ENCODE measurements at regions not wholly inside any gene's neighbourhood (a gene's known extent, or its start where the extent isn't known, plus 50 kb on each side); places are given as distances from the start of the nearest gene placed in this dataset.
"Not testable (repeated sequence)": the region's sequence is repeated elsewhere in the genome, so short reads cannot be mapped to it uniquely, and the experiment has no call there.

GRCh38 chr5:130724658-130725057 lies 440.4 kb downstream of the HINT1 start:
- DNase-seq (ENCODE audit: low spot score), result no peak

DNA sequence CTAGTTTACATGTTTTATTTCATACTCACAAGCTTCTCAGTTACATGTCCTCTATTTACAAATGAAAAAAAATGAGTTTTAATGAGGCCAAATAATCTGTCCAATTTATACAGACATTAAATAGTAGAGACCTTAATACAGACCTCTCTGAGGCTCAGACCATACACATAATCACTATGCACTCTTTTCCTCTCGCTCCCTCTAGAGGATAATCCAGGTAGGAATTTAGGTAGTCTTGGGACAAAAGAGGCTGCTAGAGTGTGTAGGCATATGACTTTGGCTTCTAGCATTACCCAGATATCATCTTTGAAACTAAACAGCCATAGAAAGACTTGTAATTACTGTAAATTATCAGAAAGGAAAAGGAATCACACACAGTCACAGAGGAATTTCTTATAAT lies 444.7 kb downstream of the HINT1 start:
- peak; percentile 62 for DNase-seq (ENCODE audit: low spot score)

DNA sequence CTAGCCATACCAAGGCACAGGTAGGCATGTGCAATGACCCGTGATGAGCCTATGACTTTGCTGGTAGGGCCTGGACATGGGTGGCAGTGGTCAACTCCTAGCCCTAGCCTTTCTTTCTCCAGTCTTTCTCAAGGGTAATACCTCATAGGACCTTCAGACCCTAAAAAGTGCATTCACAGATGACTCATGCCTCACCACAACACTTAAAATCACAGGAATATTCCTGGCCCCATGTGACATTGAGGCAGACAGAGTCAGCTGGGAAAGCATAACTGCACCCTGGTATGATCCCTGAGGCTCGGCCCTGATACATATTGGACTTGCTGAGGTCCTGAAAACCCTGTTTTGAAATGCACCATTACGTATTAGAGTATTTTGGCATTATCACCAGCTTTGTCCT lies 449.5 kb downstream of the HINT1 start:
- DNase-seq (ENCODE audit: low spot score), result no peak

DNA sequence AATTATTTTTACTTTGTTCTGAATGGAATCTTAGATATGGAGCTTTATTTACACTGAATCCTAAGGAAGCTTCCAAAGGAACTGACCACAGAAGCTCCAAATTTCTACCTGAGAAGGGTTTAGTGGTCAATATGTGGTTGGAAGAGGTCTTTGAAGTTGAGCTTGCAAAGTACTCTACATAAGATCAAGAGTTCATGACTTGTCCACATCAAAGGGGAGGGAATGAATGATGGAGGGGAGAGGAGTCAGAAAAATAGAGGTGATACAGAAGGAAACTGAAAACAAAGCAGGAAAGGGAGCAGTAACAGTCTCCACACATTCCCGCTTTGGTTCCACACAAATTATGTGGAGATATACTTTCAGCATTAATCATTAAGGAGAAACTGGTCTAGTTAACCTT lies 450.9 kb downstream of the HINT1 start:
- no peak for DNase-seq (ENCODE audit: low spot score)

DNA sequence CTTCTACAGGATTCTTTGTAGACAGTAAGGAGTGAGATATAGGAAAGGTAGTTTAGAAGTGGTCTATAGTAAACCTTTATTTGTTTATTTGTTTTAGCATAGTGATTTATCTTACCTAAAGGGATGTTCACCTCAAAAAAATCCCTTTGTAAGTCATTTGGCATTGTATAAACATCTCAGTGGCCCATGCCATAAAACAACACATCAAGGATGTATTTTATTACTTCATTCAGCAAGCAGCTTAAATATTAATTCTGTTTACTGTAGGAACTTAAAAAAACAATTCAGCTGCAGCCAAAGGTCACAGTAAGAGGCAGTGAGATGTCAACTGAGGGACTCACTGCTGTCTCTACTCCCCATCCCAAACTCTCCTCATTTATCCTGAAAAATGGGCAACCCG lies 452.7 kb downstream of the HINT1 start:
- no peak for DNase-seq (ENCODE audit: low spot score)

DNA sequence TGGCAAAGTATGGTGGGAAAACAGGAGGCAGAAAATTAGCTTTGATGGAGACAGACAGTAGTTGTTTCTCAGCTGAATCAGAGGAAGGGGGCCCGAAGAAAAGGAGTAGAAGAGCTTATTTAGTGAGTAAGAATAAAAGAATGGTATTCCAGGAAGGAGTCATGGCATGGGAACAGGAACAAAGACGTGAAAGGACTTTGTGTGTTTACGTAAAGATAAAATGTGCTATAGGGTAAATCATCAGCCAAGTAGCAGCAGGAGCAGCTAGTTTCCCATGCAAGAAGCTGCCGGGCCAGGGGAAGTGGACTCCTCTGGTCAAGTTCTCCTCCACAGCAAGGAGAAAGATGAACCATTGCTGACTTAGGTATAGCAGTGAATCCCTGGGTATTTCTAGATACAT lies 454.5 kb downstream of the HINT1 start:
- DNase-seq (ENCODE audit: low spot score), result peak; percentile 16

DNA sequence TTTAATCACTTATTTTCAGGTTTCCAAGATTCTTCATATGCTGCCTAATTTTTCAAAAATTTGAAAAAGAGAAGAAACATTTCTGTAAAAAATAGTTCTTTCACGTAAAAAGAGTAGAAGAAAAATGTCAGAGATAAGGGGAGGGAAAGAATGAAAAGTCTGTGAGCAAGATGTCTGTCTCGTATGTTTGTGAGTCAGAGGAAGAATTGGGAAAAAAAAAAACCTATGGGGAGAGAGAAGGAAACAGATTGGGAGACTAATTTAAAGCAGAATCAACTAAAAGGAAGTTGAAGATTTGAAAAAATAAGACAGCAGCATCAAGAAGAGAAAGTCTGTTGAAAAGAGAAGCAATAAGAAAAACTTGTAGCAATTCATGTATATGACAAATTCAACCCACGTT lies 456.3 kb downstream of the HINT1 start:
- no peak for DNase-seq (ENCODE audit: low spot score)

- no peak for DNase-seq (ENCODE audit: low spot score)
These were observed 458.4 kb downstream of the HINT1 start for GRCh38 chr5:130706696-130707095.

DNA sequence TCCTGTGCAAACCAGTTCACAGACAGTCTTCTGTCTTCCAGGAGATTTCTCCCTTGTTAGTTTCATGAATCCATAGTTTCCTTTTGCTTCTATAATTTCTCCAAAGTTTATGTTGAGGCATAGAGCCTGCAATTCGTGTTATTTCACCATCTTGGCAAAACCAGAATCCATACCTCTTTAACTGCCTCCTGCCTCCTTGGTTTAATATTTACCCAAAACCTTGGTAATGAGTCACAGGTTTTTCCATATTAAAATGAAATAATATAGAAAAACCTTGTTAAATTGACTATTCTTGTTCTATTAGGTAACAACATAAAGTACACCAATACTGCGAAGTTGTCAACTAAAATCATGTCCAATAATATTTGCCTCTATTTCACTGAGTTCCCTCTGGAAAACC lies 459.7 kb downstream of the HINT1 start:
- DNase-seq (ENCODE audit: low spot score), result no peak

DNA sequence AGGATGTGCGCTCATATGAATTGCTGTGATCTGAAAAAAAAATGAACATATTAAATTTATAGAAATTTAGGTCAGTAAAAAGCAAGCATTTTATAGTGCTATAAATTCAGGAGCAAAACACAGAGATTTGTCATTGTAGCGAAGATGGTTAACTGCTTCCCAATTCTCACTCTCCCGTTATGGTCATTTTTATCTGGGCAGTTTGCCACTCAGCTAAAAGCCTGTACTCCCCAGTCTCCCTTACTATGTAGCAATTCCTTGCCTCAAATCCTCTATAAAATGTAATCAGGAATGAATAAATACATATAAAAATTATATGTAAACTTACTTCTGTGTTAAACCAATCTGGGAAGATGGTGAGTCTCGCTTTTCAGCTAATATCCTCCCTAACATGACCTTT lies 471.5 kb downstream of the HINT1 start:
- no peak for DNase-seq (ENCODE audit: low spot score)

GRCh38 chr5:130692770-130693169 lies 472.3 kb downstream of the HINT1 start:
- DNase-seq (ENCODE audit: low spot score), result no peak

- no peak for DNase-seq (ENCODE audit: low spot score)
These were observed 475.2 kb downstream of the HINT1 start for GRCh38 chr5:130689831-130690230.

- DNase-seq (ENCODE audit: low spot score), result no peak
These were observed 477.8 kb downstream of the HINT1 start for GRCh38 chr5:130687085-130687733.

- no peak for DNase-seq (ENCODE audit: low spot score)
These were observed 486.4 kb downstream of the HINT1 start for GRCh38 chr5:130678637-130679036.

DNA sequence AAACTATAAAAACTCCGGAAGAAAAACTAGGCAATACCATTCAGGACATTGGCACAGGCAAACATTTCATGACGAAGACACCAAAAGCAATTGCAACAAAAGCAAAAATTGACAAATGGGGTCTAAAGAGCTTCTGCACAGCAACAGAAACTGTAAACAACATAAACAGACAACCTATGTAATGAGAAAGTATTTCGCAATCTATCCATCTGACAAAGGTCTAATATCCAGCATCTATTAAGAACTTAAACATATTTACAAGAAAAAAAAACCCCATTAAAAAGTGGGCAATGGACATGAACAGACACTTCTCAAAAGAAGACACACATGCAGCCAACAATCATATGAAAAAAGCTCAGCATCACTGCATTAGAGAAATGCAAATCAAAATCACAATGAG lies 498.6 kb downstream of the HINT1 start:
- DNase-seq (ENCODE audit: low spot score), result no peak

- peak; percentile 25 for DNase-seq (ENCODE audit: low spot score)
These were observed 512.9 kb downstream of the HINT1 start for GRCh38 chr5:130652176-130652575.

GRCh38 chr5:130651440-130651839 lies 513.6 kb downstream of the HINT1 start:
- no peak for DNase-seq (ENCODE audit: low spot score)

DNA sequence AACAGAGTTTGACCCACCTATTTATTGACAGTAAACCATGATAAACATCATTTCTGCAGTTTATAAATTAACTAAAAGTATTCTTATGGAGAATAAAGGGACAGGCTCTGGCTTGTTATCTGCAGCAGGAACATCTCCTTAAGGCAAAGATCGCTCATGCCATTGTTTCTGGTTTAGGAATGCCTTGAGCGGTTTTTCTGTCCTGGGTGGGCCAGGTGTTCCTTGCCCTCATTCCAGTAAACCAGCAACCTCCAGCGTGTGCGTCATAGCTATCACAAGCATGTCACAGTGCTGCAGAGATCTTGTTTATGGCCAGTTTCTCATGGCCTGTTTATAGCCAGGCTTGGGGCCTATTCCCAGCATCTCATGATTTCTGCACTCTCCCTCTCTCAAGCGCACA lies 521.7 kb downstream of the HINT1 start:
- DNase-seq (ENCODE audit: low spot score), result no peak

DNA sequence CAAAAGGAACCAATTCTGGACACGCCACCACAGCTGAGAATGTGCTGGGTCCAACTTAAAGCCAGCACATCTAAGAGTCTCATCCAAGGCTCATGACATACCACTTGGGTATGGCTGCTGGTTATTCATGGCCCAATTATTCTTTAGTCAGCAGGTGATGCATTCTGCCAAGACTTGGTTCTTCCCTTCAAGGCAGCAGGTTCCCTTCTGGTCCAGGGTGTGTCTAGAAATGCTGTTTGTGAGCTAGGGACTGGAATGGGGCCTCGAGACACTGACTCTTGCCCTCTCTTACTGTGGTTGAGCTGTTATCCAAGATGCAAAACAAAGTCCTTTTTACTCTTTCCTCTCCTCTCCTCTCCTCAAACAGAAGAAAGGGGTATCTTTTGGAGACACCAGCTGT lies 522.6 kb downstream of the HINT1 start:
- no peak for DNase-seq (ENCODE audit: low spot score)

GRCh38 chr5:130627145-130627544 lies 537.9 kb downstream of the HINT1 start:
- DNase-seq (ENCODE audit: low spot score), result no peak

DNA sequence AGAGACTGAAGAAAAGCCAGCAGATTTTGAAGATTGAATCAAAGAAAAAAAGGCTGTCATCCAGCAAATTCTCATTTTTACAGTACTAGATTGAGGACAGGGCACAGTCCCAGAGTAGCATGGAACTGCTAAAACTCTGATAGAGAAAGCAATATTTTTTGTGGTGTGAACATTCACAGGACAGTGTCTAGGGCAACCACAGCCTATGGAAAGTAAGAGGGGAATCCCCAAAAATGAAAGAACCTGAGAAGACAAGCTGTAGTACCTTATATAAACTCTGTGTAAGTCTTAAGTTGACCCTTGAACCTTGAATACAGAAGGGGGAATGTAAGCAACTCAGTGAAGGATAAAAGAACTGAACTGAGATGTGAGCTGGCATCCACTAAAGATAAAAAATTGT lies 540.3 kb downstream of the HINT1 start:
- no peak for DNase-seq (ENCODE audit: low spot score)

DNA sequence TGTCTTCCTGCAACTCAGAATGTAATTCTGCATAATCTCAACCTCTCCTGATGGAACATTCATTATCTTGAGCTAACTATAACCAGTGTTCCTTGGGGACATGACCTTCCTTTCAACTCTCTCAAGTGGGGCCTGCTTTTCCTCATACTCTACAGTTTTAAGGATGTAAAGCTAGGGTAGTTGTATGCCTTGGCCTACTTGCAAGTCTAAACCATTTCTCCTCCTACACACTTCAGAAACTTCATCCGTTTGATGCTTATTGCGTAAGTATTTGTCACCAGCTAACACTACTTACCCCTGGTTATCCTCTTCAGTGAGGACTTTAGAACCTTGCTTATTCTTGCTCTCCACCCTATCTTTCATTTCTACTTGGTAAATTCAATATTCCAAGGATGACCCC lies 548.9 kb downstream of the HINT1 start:
- no peak for DNase-seq (ENCODE audit: low spot score)

DNA sequence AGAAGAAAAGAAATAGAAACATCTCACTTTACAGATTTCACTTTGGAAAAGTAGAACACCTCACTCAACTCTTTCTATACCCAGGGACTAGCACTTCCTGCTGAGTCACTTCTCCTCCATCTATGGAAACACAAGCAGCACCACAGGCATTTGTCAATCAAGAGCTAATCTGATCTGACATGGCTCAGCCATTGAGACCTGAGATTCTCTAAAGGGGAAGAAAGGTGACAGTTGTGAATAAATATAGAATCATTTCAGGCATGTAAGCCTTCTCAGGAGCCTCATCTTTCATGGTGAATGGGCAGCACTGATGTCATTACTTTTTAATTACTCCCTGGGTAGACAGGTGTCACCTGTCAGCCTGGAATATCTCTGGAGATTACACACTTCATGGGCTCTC lies 559.8 kb downstream of the HINT1 start:
- DNase-seq (ENCODE audit: low spot score), result no peak

GRCh38 chr5:130596647-130597046 lies 568.4 kb downstream of the HINT1 start:
- DNase-seq (ENCODE audit: low spot score), result not testable (repeated sequence)

DNA sequence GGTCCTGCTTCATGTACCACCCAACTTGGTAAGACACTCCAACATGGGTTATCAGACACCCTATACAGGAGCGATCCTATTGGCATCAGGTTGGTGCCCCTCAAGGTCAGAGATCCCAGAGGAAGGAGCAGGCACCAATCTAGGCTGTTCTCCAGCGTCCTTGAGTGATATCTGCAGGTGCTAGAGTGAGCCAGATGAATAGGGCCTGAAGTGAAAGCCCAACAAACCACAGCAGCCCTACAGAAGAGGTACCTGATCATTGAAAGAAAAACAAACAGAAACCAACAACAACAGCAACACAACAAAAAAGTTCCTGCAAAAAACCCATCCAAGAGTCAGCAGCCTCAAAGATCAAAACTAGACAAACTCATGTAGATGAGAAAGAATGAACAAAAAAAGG lies 584.8 kb downstream of the HINT1 start:
- no peak for DNase-seq (ENCODE audit: low spot score)

Measured in H4 (cell line).